OCI-LY3 (cell line): ENCODE measurements at regions not wholly inside any gene's neighbourhood (a gene's known extent, or its start where the extent isn't known, plus 50 kb on each side); places are given as distances from the start of the nearest gene placed in this dataset.

Experiments
- H2AFZ ChIP-seq: fragments of 200-600, 300-600 bp; shearing (Covaris generic); 2 replicates; pipeline ENCODE4 v1.6.0; 2014; ENCODE audit warnings: antibody characterized with exemption, low read depth, low read length
- H3K27ac ChIP-seq: fragments of 200-600, 300-600 bp; sonication (generic); 2 replicates; pipeline ENCODE4 v1.5.1; 2014; ENCODE audit warnings: mild to moderate bottlenecking, low read length, moderate library complexity, mixed read lengths
- H3K27me3 ChIP-seq: fragments of 200-600, 300-600 bp; sonication (generic); 2 replicates; pipeline ENCODE4 v1.6.1; 2014; ENCODE audit warnings: low read depth, low read length, mixed read lengths
- H3K36me3 ChIP-seq: fragments of 200-600, 300-600 bp; sonication (generic); replicated peaks from 2 replicates; pipeline ENCODE3; 2014; ENCODE audit warnings: low read depth, low read length, mixed read lengths
- H3K4me1 ChIP-seq: fragments of 300-600, 200-600 bp; sonication (generic); 2 replicates; pipeline ENCODE4 v1.6.1; 2014; ENCODE audit warnings: low read length, mixed read lengths
- H3K4me2 ChIP-seq: fragments of 200-600, 300-600 bp; sonication (generic); 2 replicates; pipeline ENCODE4 v1.6.1; 2014; ENCODE audit warnings: low read length, mixed read lengths
- H3K4me3 ChIP-seq: fragments of 300-600, 200-600 bp; sonication (generic); 2 replicates; pipeline ENCODE4 v1.5.1; 2014; ENCODE audit warnings: antibody characterized with exemption, mild to moderate bottlenecking, low read length, moderate library complexity
- H3K79me2 ChIP-seq: fragments of 300-600, 200-600 bp; shearing (Covaris generic); 2 replicates; pipeline ENCODE4 v1.6.1; 2014; ENCODE audit warnings: mild to moderate bottlenecking, low read length, mixed read lengths
- H3K9ac ChIP-seq: fragments of 300-600, 200-600 bp; shearing (Covaris generic); 2 replicates; pipeline ENCODE4 v1.6.0; 2014; ENCODE audit warnings: mild to moderate bottlenecking, low read length, moderate library complexity
- H3K9me3 ChIP-seq: fragments of 200-600, 300-600 bp; shearing (Covaris generic); 2 replicates; pipeline ENCODE4 v1.6.1; 2014; ENCODE audit warnings: low read length, mixed read lengths; ENCODE audit not compliant: insufficient read depth
- H4K20me1 ChIP-seq: fragments of 200-600, 300-600 bp; sonication (generic); 2 replicates; pipeline ENCODE4 v1.6.1; 2016; ENCODE audit warnings: low read length, mixed read lengths; ENCODE audit not compliant: insufficient read depth
- CTCF ChIP-seq: fragments of 200-600, 300-600 bp; sonication (generic); IDR thresholded peaks from 2 replicates; pipeline ENCODE4 v1.5.1; 2014; ENCODE audit warnings: antibody characterized with exemption, low read length, low read depth
- EZH2phosphoT487 ChIP-seq: fragments of 200-600 bp; shearing (Covaris generic); IDR thresholded peaks from 2 replicates; pipeline ENCODE4 v1.6.1; 2018; ENCODE audit warnings: antibody characterized with exemption, mixed run types, low read depth

GRCh38 chr2:175309799-175310198 is 128.3 kb upstream of the ATP5MC3 start:
- H4K20me1 ChIP-seq = no peaks in the 10 kb centered on the region
- H2AFZ ChIP-seq = peak overlapping the region; percentile 8; the same call in 1 of the 2 replicates
- H3K4me1 ChIP-seq = peaks cover 6% of the 10 kb centered on the region; the same call in 1 of the 2 replicates
- TF ChIP-seq EZH2phosphoT487 (no peak), CTCF (peak; percentile 67)
- H3K9ac ChIP-seq = no peak overlapping the region
- H3K4me3 ChIP-seq = no peak overlapping the region
- no peaks in the 10 kb centered on the region for H3K36me3 ChIP-seq
- H3K79me2 ChIP-seq = no peaks in the 10 kb centered on the region
- peaks cover 5% of the 10 kb centered on the region; the same call in 1 of the 2 replicates for H3K27me3 ChIP-seq
- no peak overlapping the region for H3K27ac ChIP-seq
- 0 out of 2 replicates have a peak overlapping the region, but pooled peaks have one; percentile 35 for H3K4me2 ChIP-seq
- no peaks in the 10 kb centered on the region for H3K9me3 ChIP-seq

DNA sequence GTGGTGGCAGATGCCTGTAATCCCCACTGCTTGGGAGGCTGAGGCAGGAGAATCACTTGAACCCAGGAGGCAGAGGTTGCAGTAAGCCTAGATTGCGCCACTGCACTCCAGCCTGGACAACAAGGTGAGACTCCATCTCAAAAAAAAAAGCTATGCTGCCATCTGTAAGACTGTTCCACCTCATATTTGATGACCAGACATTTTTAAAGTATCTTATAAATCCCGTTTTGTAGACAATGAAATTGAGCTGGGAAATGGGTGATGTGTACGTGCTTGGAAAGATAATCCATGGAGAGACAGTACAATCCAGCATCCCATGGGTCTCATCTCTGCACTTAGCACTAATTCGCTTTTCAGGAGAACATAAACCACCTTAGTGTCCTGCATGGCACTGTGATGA is 126.5 kb upstream of the ATP5MC3 start:
- Histone ChIP-seq H3K9ac (no peak overlapping the region), H3K36me3 (no peaks in the 10 kb centered on the region), H4K20me1 (no peaks in the 10 kb centered on the region), H2AFZ (no peak overlapping the region), H3K27me3 (peaks cover 9% of the 10 kb centered on the region; the same call in 1 of the 2 replicates), H3K79me2 (no peaks in the 10 kb centered on the region), H3K9me3 (no peaks in the 10 kb centered on the region), H3K4me1 (peaks cover 6% of the 10 kb centered on the region; the same call in 1 of the 2 replicates), H3K4me2 (no peak overlapping the region), H3K4me3 (no peak overlapping the region), H3K27ac (no peak overlapping the region)
- TF ChIP-seq CTCF = no peak
- TF ChIP-seq EZH2phosphoT487 = no peak

DNA sequence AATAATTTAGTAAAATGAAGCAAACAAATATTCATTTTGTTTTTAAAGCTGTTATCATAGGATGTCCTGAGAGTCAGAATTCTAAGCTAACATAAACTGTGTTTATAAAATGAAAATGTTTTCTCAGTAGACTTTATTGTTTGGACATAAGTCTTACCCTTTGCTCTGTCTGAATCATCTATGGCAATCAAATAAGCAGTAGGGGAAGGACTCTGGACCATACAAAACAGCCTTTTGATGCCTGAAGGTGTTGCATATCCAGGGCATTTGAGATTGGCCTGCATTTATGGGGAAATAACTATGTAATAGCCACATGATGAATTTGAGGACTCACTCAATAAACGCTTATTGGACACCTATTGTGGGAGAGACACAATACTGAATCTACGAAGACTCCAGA is 123.0 kb upstream of the ATP5MC3 start:
- H4K20me1 ChIP-seq = no peaks in the 10 kb centered on the region
- H3K9ac ChIP-seq = no peak overlapping the region
- no peaks in the 10 kb centered on the region for H3K9me3 ChIP-seq
- no peaks in the 10 kb centered on the region for H3K79me2 ChIP-seq
- H3K27ac ChIP-seq = no peak overlapping the region
- H3K27me3 ChIP-seq = peaks cover 9% of the 10 kb centered on the region; the same call in 1 of the 2 replicates
- no peak overlapping the region for H3K4me3 ChIP-seq
- no peak overlapping the region for H3K4me2 ChIP-seq
- H3K36me3 ChIP-seq = no peaks in the 10 kb centered on the region
- no peak overlapping the region for H2AFZ ChIP-seq
- TF ChIP-seq CTCF (no peak), EZH2phosphoT487 (no peak)
- no peaks in the 10 kb centered on the region for H3K4me1 ChIP-seq

- TF ChIP-seq EZH2phosphoT487 = no peak
- TF ChIP-seq CTCF = no peak
- H3K36me3 ChIP-seq = no peaks in the 10 kb centered on the region
- H3K79me2 ChIP-seq = no peaks in the 10 kb centered on the region
- no peak overlapping the region for H3K4me2 ChIP-seq
- no peak overlapping the region for H3K27ac ChIP-seq
- no peak overlapping the region for H3K9ac ChIP-seq
- H3K4me1 ChIP-seq = no peaks in the 10 kb centered on the region
- no peaks in the 10 kb centered on the region for H3K9me3 ChIP-seq
- no peak overlapping the region for H3K4me3 ChIP-seq
- H3K27me3 ChIP-seq = peaks cover 13% of the 10 kb centered on the region
- H4K20me1 ChIP-seq = no peaks in the 10 kb centered on the region
- H2AFZ ChIP-seq = no peak overlapping the region
Observed at GRCh38 chr2:175293776-175294175, 112.3 kb upstream of the ATP5MC3 start.
